ENCODE measurements at regions not wholly inside any gene's neighbourhood (a gene's known extent, or its start where the extent isn't known, plus 50 kb on each side); places are given as distances from the start of the nearest gene placed in this dataset.

DNA sequence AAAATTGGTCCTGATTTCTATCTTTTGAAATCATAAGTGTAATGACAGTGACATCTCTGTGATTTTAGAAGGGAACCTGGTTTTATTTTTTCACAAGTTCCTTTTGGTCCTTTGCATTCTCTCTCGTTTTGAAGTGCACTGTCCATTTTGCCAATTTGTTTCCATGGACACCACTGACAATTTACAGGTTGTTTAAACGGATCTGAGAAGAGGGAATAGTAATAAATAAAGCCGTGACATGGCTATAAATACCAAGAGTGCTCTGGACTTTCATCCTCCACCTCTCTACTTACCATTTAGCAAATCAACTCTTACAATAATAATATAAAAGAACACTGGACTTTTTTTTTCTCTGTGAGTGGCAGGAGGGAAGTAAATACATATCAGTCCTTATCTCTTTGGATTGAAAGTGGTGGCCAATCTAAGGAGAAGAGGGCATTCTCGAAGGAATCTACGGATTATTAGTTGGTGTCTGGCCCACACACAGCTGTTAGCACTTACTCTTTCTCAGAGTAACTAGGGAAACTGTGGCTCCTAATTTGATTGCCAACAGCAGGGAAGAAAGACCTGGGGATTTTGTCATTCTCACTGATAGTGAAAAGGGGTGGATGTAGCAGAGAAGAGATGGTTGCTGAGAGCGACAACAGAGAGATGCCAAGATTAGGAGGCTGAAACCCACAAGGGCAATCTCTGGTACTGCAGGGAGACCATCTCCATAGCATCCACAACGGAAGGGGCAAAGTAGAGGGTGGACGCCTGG is 108.7 kb upstream of the FSHR start:
- TF ChIP-seq, protein P1, sequence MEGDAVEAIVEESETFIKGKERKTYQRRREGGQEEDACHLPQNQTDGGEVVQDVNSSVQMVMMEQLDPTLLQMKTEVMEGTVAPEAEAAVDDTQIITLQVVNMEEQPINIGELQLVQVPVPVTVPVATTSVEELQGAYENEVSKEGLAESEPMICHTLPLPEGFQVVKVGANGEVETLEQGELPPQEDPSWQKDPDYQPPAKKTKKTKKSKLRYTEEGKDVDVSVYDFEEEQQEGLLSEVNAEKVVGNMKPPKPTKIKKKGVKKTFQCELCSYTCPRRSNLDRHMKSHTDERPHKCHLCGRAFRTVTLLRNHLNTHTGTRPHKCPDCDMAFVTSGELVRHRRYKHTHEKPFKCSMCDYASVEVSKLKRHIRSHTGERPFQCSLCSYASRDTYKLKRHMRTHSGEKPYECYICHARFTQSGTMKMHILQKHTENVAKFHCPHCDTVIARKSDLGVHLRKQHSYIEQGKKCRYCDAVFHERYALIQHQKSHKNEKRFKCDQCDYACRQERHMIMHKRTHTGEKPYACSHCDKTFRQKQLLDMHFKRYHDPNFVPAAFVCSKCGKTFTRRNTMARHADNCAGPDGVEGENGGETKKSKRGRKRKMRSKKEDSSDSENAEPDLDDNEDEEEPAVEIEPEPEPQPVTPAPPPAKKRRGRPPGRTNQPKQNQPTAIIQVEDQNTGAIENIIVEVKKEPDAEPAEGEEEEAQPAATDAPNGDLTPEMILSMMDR (IDR thresholded peaks at IDR 0.05; ENCODE audit: insufficient read depth, low read depth, low read length, missing control alignments) = no peak
- no peak for DNase-seq (ENCODE audit: low read depth)
- H3K4me3 ChIP-seq (ENCODE audit: low read length) = no peak overlapping the region

DNA sequence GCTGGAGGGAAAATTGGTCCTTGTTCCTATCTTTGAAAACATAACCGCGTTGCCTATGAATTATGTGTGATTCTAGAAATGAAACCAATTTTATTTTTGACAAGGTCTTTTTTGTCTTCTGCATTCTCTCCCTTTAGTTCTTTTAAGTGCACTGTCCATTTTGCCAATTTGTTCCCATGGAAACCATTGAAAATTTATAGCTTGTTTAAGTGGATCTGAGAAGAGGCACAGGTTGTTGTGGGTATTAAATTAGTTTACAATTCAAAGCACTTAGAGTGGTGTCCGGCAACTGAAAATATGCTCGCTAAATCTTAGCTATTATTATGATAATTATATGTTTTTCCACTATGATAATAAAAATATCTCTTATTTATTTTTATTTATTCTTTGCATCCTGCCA is 107.5 kb upstream of the FSHR start:
- no peak for DNase-seq (ENCODE audit: low read depth)
- no peak overlapping the region for H3K4me3 ChIP-seq (ENCODE audit: low read length)
- TF ChIP-seq, protein P1 (IDR thresholded peaks at IDR 0.05; ENCODE audit: insufficient read depth, low read depth, low read length, missing control alignments) = no peak

DNA sequence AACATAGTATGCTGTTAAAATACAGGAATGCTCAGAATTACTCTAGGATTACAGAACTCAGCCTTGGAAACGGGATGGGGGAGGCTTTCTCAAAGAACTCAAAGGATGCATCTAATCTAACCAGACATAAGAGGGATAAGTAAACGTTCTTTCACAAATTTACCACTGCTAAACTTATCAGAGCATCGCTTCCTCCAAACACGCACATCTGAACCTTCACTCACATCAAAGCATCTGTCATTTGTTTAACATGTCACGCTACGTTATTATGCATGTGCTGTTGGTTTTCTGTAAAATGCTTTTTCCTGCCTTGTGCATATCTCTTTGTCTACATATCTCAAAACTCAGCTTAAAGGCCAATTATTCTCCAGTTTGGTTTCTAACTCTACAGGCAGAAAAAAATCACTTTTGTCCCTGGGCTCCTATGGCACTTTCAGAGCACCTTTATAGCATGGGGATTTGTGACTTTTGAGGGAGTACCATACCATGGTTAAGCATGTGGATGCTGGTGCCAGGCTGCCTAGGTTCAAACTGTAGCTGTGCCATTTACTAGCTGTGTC is 106.7 kb upstream of the FSHR start:
- TF ChIP-seq, protein P1 (IDR thresholded peaks at IDR 0.05; ENCODE audit: insufficient read depth, low read depth, low read length, missing control alignments) = no peak
- no peak for DNase-seq (ENCODE audit: low read depth)
- no peak overlapping the region for H3K4me3 ChIP-seq (ENCODE audit: low read length)

DNA sequence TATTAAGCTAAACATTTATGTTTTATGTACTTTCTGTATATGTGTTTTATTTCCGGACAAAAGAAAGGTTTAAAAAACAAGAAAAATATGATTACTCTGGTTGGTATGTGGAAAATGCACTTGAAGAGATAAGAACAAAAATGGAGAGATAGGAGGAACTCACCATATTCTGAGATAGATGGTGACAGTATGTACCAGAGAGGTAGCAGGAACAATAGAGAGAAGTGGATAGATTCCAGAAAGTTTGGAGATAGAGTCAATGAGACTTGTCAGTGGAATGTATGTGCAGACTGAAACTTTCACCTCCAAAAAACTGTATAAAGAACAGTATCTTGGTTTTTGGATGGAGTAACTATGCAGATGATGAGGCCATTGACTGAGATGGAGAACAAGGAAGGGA is 105.6 kb upstream of the FSHR start:
- DNase-seq (ENCODE audit: low read depth) = no peak
- TF ChIP-seq, protein P1 (IDR thresholded peaks at IDR 0.05; ENCODE audit: insufficient read depth, low read depth, low read length, missing control alignments) = no peak
- H3K4me3 ChIP-seq (ENCODE audit: low read length) = no peak overlapping the region

DNA sequence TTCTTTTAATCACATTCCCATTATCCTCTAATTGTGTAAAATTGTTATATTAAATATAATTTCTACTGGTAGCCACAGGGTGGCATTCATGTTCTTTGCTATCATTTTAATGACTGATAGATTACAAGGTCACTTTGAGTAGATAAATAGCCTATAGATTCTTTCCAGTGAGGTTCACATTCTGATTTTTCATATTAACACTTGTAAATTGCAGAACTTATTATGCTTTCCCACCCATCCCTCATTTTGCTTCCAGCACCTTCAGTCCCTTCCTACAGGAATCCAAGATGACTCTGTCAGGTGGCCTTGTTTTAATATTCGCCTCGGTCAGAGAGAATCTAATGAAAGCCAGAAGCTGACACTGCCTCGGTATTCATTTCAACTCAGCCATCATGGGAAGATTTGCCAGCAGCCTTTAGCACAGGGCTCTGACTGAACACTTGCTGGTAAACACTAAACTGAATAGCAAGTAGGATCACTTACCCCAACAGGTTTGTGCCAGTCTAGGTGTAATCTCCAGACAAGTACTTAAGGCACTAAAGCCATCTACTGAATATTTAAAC is 101.2 kb upstream of the FSHR start:
- DNase-seq (ENCODE audit: low read depth) = no peak

DNA sequence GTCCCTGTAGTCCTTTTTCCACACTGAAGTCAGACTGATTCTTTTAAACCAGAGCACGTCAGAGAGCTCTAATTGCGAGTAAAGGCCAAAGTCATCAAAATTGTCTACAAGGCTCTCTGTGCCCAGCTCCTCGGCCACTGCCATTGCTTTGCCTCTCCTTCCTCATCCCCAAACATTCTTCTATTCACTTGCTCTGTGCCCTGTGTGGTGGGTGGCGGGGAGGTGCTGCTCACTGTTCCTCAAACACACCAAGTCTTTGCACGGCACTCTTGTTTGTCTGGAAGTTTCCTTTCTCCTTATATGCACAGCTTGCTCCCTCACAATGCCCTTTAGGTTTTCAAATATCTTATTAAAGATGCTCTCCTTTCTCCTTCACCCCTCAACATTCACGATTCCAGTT is 100.1 kb upstream of the FSHR start:
- TF ChIP-seq, protein P1 (IDR thresholded peaks at IDR 0.05; ENCODE audit: insufficient read depth, low read depth, low read length, missing control alignments) = no peak
- no peak for DNase-seq (ENCODE audit: low read depth)
- H3K4me3 ChIP-seq (ENCODE audit: low read length) = no peak overlapping the region

More for the DNA sequence above, 101.2 kb upstream of the FSHR start:
- H3K4me3 ChIP-seq (ENCODE audit: low read length) = no peak overlapping the region
- TF ChIP-seq, protein P1 (IDR thresholded peaks at IDR 0.05; ENCODE audit: insufficient read depth, low read depth, low read length, missing control alignments) = no peak
